KBM-7 (cell line): ENCODE measurements at regions not wholly inside any gene's neighbourhood (a gene's known extent, or its start where the extent isn't known, plus 50 kb on each side); places are given as distances from the start of the nearest gene placed in this dataset.

Experiments used
- DNase-seq: peaks from one replicate; pipeline ENCODE4 v3.0.0-alpha.2; 2015
- in situ Hi-C: fragments of 300-500 bp; cut with MboI; formaldehyde crosslinking; loops from 2 replicates; pipeline ENCODE4 v1.14.3; 2020; ENCODE audit warnings: low sequenced_read_pairs, low pct_unique_long_range_greater_than_20kb, mixed read lengths

DNA sequence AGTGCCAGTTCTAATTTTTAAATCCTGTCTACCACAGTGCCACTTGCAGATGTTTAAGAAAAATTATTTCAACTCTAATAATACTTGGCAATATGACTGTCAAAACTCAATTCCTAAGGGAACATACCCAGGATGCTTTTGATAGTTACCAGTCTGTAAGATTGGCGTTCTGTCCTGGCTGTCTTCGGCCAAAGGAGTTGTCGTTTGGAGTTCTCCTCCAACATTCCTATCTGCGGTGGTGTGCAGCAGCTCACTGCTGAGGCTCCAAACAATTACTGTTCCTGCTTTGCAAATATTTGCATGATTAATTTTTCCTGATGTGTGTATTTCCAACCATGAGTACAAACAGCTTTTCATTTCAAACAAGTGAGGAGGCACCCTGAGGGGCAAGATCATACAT, 330.8 kb upstream of the DPH6 start:
- in situ Hi-C loops, result no loop called here
- no peak for DNase-seq

DNA sequence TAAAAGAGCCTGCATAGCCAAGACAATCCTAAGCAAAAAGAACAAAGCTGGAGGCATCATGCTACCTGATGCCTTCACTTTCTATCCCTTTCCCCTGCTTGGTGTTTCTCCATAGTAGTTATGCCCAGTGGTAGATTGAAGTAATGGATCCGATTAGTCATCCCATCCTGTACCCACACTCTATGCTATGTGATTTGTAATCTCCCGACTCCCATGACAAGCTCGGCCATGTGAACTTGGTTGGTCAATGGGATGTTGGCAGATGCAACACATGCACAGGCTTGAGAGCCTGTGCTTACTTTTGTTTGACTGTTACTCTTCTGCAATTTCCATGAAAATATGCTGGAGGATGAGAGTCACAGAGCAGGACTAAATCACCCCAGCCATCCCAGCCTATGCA, 334.9 kb upstream of the DPH6 start:
- DNase-seq, result no peak
- in situ Hi-C loops, result no loop called here

DNA sequence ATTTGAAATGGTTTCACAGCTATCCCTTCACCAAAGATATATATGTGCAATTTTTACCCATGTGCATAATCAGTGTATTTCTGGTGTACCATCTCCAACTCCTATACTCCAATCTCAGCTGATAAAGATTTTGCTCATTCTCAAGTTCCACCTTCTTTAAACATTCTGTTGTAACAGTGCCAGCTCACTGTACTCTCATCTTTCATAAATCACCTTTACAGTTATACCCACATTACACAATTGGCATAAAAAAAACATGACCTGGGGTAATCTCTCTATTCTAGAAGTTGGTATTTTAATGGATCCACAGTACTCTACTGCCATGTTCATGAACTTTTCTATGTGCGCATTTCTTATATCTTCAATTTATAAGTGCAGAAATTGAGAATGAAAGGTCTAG, 339.9 kb upstream of the DPH6 start:
- in situ Hi-C loops, result no loop called here
- no peak for DNase-seq

DNA sequence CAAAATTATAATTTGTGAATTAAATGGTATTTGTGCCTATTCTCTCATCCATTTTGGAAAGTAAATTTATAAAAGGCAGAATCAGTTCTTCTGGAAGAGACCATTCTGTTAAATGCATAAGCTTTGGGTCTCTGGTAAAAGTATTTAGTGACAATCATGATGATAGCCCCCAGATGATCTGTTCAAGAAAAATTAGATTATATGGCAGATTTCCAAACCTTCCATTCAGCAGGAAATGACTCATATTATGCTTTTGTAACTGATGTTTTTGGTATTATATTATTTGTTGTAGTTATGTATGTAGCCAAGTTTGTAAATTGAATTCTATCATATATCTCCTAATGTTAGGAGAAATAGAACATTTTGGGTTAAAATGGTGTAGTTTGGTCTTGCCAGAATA, 340.8 kb upstream of the DPH6 start:
- DNase-seq, result no peak
- in situ Hi-C loops, result no loop called here

DNA sequence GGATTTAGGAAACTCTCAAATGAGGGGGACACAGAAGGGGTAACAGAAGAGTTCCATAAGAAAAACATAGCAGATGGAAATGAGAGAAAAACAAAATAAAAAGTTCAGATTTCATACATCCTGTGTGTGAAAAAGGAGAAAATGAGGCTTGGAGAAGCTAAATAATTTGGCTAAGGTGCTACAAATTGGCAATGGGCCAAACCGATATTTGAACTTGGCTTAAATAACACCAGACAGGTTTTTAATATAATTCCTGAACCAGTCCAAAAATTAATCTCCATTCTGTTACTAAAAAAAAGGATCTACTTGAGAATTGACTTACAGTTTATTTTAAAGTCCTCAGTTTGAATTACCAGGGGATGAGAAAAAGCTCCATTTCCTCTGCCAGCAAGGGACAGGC, 342.9 kb upstream of the DPH6 start:
- in situ Hi-C loops, result no loop called here

DNA sequence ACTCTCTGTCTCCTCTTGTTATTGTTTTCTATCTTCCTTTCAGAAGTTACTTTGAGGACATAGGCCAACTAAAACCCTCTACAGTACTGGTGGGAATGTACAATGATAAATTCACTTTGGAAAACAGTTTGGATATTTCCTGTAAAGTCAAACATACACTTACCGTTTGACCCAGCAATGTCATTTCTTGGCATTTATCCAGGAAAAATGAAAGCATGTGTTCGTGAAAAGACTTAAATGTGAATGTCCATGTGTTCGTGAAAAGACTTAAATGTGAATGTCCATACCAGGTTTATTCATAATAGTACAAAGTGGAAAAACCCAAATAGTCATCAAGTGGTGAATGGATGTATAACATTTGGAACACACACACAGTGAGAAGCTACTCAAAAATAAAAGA, 361.5 kb upstream of the DPH6 start:
- no peak for DNase-seq
- in situ Hi-C loops, result no loop called here

More for the DNA sequence above, 342.9 kb upstream of the DPH6 start:
- no peak for DNase-seq

DNA sequence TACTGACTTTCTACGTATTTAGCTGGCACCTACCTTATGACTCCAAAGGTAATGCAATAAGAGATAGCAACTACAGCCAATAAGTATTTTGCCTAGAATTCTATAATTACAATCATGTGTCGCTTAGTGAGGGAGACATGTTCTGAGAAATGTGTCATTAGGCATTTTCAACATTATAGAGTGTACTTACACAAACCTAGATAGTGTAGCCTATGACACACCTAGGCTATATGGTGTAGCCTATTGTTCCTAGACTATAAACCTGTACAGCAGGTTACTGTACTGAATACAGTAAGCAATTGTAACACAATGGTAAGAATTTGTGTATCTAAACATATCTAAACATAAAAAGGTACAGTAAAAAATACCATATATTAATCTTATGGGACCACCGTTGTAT, 363.4 kb upstream of the DPH6 start:
- in situ Hi-C loops, result no loop called here
- no peak for DNase-seq

DNA sequence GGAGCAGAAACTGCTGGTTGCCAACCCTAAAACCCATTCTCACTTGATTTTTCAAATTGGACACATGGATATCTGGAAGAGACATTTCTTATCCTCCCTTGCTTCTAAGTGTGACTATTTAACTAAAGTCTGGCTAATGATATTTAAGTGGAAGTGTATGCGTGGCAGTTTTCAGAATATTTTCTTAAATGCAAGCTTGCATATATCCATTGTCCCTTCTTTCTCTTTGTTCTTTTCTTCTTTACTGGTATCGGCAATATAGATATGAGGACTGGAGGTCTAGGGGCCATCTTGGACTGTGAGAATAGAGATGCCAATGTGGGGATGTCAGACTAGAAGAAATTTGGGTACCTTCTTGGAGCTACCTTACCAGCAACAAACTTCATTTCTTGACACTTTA, 364.3 kb upstream of the DPH6 start:
- in situ Hi-C loops, result no loop called here
- no peak for DNase-seq

DNA sequence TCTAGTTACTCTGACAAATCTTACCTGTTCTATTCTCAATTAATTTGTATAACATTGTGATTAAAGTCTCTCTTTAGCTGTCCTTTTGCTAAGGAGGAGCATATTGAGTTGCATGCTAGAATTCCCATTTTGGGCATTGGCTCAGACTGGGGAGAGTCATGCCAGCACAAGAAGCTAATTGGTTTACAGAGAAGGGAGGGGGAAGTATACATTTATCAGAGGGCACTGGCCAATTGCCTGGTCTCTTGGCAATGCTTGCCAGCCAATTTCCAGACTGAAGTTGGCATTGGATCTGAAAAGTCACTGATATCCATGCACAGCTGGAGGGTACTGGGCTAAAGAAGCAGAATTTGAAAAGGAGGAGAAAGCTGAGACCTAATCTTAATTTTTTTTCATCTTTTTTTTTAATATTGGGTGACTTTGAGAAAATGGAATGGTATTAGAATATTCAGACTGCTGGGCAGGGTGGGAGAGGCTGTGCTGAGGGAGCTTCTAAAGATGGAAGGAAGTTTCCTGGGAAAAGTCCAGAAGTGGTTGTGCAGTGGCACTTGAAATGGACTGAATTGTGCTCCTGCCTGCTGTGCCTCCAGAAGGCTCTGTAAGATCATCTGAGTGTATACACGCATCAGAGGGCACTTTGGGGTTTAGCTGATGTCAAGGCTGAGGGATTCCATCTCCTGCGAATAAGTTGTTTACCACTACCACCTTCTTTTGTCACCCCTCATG, 365.2 kb upstream of the DPH6 start:
- no peak for DNase-seq
- in situ Hi-C loops, result no loop called here

DNA sequence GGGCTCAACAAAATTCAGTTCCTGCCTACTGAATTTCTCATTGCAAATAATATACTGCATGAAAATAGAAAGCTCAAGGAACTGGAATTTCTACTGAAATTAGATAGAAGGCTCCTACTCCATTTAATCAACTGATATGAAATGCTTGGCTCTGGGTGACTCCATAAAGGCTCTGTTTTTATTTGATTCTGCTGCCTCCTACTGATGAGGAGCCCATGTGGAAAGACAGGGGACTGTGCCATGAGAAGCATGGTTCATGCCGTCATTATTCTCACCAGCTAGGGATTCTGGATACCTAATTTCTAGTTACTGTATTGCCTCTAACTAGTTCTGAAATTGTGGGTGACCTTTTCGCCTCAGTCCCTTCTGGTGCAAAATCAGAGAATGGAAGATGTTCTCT, 366.2 kb upstream of the DPH6 start:
- DNase-seq, result no peak
- in situ Hi-C loops, result no loop called here

DNA sequence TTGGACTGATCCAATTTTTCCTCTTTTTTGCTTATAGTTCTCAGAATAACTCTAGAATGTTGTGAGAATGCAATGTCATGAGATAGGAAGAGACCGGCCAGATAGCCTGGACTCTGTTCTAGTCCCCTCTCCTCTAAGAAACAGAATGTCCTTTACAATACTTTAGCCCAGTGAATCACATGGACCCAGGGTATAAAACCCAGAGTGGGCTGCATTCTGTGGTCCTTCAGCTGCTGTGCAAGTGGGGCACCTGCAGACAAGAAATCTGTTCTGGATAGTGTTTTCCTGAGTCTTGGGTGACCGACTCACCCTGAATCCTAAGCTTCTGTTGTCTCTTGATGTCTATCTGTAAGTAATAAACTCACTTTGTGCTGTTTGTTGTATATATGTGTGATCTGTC, 368.6 kb upstream of the DPH6 start:
- in situ Hi-C loops, result no loop called here
- no peak for DNase-seq

DNA sequence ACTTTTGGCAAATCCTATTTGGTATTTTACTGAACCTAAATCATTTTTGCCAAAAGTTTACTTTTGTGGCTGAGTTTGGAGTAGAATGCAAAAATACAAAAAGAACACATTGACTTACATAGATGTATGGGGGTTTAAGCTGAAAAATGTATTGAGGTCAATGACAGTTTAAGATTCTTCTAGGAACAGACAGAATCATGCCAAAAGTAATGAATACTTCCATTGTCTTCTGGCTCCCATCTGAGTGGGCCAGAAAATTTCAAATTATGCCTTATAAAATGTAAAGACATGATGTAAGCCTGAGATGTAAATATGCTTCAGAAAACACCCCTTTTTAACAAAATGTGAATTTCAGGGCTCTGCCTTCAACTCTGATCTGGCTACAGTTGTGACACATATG, 375.1 kb upstream of the DPH6 start:
- in situ Hi-C loops, result no loop called here
- no peak for DNase-seq

DNA sequence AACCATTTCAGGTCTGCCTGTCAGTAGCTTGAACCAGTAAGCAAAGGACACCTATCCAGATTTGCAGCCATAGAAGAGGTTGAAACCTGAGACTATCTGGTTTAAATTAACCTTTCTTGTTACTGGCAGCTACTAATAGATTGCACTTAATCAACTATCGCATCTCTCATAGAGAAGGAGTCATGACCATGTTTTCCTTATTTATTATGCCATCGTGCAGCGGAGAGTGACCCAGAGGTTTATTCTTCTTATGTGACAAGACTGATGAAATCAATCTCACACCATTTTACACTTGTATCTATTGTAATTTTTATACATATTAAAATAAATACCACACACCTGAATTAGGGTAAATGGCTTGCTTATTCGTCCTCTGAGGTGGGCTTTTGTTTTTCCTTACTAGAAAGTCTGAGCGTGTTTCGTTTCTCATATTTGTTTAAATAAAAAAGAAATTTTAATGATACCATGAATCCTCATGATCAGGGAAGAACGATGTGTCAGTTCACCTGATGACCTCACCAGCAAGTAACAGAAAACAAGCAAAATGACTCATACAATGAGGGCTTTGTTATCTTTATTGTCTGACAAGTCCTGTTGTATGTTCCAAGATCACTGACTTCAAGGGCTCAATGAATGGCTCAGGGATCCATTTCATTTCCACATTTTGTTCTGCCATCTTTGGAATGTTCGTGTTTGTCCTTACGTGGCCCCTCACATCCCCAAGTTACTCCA, 379.5 kb upstream of the DPH6 start:
- in situ Hi-C loops, result no loop called here
- no peak for DNase-seq

DNA sequence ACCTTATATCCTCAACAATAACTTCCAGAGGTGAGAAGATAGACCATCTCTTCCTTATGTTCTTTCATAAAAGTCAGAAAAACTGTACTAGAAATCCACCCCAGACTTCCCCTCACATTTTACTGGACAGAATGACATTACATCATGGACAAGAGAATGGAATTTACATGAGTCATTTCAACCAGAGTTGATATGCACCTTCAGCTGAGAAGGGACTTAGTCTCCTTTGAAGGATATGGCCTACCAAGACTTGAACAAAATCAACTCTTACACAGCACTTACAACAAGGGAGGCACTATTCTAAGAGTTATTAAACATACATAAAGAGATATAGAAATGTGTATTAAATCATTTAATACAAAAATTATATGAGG, 380.0 kb upstream of the DPH6 start:
- in situ Hi-C loops, result no loop called here
- no peak for DNase-seq

DNA sequence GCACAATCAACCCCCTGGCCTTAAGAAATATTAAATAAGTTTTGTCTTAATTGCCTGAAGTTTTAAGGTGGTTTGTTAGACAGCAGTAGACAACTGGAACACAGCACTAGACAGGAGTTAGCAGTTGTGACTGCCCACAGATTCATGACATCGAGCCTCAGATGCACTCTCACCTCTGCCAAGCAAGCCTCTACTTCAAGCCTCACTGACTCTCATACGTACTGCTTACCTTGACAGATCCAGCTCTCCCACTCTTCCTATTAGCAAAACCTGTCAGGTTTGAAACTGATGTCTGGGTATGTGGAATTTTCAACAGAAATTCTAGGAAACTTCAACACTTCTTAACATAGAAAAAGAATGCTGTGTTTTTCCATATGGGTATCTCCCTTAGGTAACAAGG, 382.9 kb upstream of the DPH6 start:
- no peak for DNase-seq
- in situ Hi-C loops, result no loop called here

DNA sequence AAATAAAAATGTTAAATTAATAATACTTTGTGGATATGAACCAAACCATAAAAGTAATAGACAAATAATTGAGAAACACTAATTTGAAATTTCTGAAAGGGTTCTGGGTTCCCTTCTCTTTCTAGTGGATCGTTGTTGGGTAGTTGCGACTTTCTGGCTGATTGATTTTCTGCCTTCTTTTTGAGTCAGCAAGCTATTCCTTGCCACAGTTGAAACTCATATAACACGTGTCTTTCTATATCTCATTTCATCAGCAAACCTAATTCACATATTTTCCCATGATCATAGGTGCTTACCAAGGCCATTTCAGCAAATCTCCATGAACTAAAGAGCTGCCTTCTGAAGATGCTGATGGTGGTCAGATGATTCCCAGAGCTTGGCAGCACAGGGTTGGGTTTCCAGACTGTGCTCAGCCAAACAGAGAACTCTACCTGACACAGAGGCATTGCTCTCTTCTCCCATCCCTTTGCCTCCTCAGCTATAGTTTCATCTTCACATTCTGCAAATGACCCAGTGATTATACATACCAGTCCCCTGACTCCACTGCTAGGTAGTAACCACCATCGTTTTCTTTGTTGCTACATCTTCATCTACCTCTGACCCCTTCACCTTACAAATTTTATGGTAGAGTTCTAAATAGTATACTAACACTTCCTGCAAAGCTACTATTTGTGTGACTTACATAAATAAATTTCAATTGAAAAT, 383.9 kb upstream of the DPH6 start:
- in situ Hi-C loops, result no loop called here
- DNase-seq, result no peak

DNA sequence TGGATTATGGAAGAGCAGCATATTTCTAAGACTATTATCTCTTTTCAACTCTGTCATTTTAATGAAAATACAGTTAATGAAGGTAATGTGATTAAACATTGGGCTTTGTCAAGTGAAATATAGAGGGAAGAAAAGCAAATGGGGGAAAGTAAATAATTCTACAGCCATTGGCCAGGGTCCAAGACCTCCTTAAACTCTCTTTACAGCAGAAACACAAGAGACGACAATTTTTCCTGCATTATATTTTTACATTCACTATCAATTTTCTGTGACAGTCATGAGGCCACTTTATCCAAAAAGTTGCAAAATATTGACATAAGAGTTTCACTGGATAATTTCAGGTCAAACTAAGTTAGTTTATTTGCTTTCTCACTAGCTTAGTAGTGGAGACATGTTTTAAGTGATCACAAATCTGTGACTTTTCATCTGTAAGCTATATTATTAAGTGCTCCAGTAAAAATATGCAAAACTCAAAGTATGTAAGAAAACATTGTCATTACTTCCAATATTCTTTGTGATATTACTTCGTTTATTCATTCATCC, 385.9 kb upstream of the DPH6 start:
- in situ Hi-C loops, result no loop called here
- no peak for DNase-seq

DNA sequence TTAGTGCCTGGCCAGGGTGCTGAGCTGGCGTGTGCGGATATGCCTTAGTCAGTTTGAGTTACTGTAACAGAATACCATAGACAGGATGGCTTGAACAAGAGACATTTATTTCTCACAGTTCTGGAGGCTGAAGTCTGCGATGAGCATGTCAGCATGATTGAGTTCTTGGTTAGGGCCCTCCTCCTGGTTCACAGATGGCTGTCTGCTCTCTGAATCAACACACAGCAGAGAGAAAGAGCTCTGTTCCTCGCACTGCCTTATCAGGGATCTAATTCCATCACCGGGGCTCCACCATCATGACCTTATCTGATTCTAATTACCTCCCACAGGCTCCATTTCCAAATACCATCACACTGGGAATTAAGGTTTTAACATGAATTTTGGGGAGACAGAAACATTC, 386.6 kb upstream of the DPH6 start:
- in situ Hi-C loops, result no loop called here
- DNase-seq, result no peak

DNA sequence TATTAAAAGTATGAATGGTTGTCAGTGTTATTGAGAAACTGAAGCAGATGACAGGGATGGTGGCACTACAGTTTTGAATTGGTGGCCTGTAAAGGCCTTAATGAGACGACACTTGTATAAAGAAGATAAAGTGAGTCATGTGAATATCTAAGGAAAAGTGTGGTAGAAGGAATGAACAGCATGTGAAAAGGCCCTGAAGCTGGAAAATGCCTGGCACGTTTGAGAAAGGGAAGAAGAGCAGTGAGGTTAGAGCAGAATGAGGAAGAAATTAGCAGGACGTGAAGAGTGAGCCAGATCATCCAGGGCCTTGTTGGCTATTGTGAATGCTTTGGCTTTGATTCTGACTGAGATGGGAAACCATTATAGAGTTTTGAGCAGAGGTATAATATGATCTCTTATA, 387.6 kb upstream of the DPH6 start:
- no peak for DNase-seq
- in situ Hi-C loops, result no loop called here

DNA sequence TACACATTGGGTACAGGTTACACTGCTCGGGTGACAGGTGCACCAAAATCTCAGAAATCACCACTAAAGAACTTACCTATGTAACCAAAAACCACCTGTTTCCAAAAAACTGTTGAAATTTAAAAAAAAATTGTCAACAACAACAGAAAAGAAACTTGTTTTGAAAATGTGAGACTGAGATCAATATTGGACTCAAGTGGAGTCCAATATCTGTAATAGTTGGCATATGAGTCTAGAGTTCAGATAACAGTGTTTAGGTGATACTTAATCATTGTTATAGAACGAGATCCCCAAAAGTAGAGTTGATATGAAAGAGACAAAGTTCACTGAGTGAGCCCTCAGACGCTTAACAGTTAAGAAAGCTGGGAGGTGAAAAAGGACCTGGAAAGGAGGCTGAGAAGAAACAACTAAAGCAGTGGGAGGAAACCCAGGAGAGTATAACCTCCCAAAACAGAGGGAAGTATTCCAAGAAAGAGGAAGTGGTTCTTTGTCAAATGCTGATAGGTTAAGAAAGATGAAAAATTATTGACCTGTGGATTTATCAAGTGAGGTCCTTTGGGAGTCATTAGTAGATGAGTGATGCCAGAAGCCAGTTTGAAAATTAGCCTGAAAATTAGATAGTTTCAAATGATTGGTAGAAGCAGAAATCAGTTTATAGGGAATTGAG, 388.6 kb upstream of the DPH6 start:
- in situ Hi-C loops, result no loop called here
- peak; percentile 1 for DNase-seq
